Natural killer cell (primary cell): ENCODE measurements at regions not wholly inside any gene's neighbourhood (a gene's known extent, or its start where the extent isn't known, plus 50 kb on each side); places are given as distances from the start of the nearest gene placed in this dataset.

Source experiments
- ATAC-seq, 3 donors: fragments of 150-1000 bp in 2 of 3; fragments of 200-7000 bp in 1 of 3; cut with Tn5 transposase; 1 replicate in 1 of 3; 2 replicates in 2 of 3; pipeline ENCODE4 v1.10.0; 2021; ENCODE audit warnings: mild to moderate bottlenecking in 2 of 3, moderate library complexity in 2 of 3
- DNase-seq, 2 donors: peaks; one replicate each; pipeline versions ENCODE4 v3.0.0 to v3.0.0-alpha.2; 2013 to 2021; ENCODE audit warnings: mixed read lengths in 1 of 2
- H3K27ac ChIP-seq: one replicate; pipeline ENCODE4 v1.5.1; 2013; ENCODE audit warnings: mild to moderate bottlenecking, low read length
- H3K27me3 ChIP-seq: one replicate; pipeline ENCODE4 v1.6.1; 2013; ENCODE audit warnings: low read length; ENCODE audit not compliant: control insufficient read depth, insufficient read depth
- H3K36me3 ChIP-seq: one replicate; pipeline ENCODE4 v1.6.1; 2013; ENCODE audit warnings: low read length; ENCODE audit not compliant: control insufficient read depth, insufficient read depth
- H3K4me1 ChIP-seq: one replicate; pipeline ENCODE4 v1.6.1; 2013; ENCODE audit warnings: low read length; ENCODE audit not compliant: control insufficient read depth, insufficient read depth
- H3K4me3 ChIP-seq: one replicate; pipeline ENCODE4 v1.5.1; 2013; ENCODE audit warnings: low read length
- H3K9me3 ChIP-seq: one replicate; pipeline ENCODE4 v1.6.1; 2013; ENCODE audit warnings: low read length; ENCODE audit not compliant: control insufficient read depth, insufficient read depth
- H3K27ac Mint-ChIP-seq, 2 donors: one replicate each; pipeline ENCODE4 v1.8.0; 2022; ENCODE audit warnings: mild to moderate bottlenecking in 2 of 2, mixed read lengths in 2 of 2, moderate library complexity in 1 of 2
- H3K27me3 Mint-ChIP-seq, 2 donors: one replicate each; pipeline ENCODE4 v1.8.0; 2022; ENCODE audit warnings: low read depth in 2 of 2, mixed read lengths in 2 of 2
- H3K36me3 Mint-ChIP-seq: one replicate; pipeline ENCODE4 v1.8.0; 2022; ENCODE audit warnings: mixed read lengths
- H3K4me1 Mint-ChIP-seq, 2 donors: one replicate each; pipeline ENCODE4 v1.8.0; 2022; ENCODE audit warnings: mixed read lengths in 2 of 2
- H3K4me3 Mint-ChIP-seq: one replicate; pipeline ENCODE4 v1.8.0; 2022; ENCODE audit warnings: mild to moderate bottlenecking, moderate library complexity, mixed read lengths
- H3K9me3 Mint-ChIP-seq, 2 donors: one replicate each; pipeline ENCODE4 v1.8.0; 2022; ENCODE audit warnings: mixed read lengths in 2 of 2
- WGBS: methylation state at CpG from one replicate; pipeline ENCODE4 v1.1.7; 2013; ENCODE audit warnings: missing lambda C conversion rate; ENCODE audit not compliant: insufficient coverage; 5-methylcytosine and 5-hydroxymethylcytosine counted together
- intact Hi-C: fragments of 100-400 bp; cut with micrococcal nuclease; formaldehyde crosslinking; loops from one replicate; pipeline ENCODE4 v1.14.2; 2022
- TF ChIP-seq, protein P1 (sequence below): fragments of 200-600 bp; IDR thresholded peaks from one replicate; pipeline ENCODE4 v1.8.0; 2022; ENCODE audit warnings: antibody characterized with exemption

DNA sequence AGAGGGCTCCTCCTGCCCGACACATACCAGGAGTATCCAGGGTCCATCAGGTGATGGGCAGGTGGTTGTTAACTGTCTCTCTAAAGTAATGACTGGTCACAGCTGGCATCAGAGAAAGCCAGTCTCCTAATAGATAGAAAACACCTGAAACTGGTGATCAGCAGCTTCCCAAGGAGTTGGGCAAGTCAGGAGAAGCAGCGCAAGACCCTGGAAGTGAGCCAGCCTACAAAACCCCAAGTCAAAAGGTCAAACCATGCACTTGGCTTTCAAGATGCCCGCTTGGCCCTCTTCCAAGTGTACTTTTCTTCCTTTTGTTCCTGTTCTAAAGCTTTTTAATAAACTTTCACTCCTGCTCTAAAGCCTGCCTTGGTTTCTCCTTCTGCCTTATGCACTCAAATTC lies 815.2 kb downstream of the DCDC2C start:
- no peak overlapping the region for H3K4me3 ChIP-seq
- Mint-ChIP-seq H3K27me3 (no peaks in the 10 kb centered on the region), H3K27ac (no peak overlapping the region), H3K4me3 (no peak overlapping the region), H3K36me3 (no peaks in the 10 kb centered on the region), H3K9me3 (peaks cover 11 to 12% of the 10 kb centered on the region in 2 donors), H3K4me1 (no peaks in the 10 kb centered on the region)
- H3K36me3 ChIP-seq = no peaks in the 10 kb centered on the region
- peaks cover 15% of the 10 kb centered on the region for H3K9me3 ChIP-seq
- ATAC-seq (no peak), DNase-seq (no peak)
- no peaks in the 10 kb centered on the region for H3K27me3 ChIP-seq
- WGBS = 94% methylated on average over 3 of the region's 3 CpGs
- TF ChIP-seq, protein P1, sequence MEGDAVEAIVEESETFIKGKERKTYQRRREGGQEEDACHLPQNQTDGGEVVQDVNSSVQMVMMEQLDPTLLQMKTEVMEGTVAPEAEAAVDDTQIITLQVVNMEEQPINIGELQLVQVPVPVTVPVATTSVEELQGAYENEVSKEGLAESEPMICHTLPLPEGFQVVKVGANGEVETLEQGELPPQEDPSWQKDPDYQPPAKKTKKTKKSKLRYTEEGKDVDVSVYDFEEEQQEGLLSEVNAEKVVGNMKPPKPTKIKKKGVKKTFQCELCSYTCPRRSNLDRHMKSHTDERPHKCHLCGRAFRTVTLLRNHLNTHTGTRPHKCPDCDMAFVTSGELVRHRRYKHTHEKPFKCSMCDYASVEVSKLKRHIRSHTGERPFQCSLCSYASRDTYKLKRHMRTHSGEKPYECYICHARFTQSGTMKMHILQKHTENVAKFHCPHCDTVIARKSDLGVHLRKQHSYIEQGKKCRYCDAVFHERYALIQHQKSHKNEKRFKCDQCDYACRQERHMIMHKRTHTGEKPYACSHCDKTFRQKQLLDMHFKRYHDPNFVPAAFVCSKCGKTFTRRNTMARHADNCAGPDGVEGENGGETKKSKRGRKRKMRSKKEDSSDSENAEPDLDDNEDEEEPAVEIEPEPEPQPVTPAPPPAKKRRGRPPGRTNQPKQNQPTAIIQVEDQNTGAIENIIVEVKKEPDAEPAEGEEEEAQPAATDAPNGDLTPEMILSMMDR = no peak
- intact Hi-C loops = no loop called here
- H3K4me1 ChIP-seq = no peaks in the 10 kb centered on the region
- no peak overlapping the region for H3K27ac ChIP-seq

DNA sequence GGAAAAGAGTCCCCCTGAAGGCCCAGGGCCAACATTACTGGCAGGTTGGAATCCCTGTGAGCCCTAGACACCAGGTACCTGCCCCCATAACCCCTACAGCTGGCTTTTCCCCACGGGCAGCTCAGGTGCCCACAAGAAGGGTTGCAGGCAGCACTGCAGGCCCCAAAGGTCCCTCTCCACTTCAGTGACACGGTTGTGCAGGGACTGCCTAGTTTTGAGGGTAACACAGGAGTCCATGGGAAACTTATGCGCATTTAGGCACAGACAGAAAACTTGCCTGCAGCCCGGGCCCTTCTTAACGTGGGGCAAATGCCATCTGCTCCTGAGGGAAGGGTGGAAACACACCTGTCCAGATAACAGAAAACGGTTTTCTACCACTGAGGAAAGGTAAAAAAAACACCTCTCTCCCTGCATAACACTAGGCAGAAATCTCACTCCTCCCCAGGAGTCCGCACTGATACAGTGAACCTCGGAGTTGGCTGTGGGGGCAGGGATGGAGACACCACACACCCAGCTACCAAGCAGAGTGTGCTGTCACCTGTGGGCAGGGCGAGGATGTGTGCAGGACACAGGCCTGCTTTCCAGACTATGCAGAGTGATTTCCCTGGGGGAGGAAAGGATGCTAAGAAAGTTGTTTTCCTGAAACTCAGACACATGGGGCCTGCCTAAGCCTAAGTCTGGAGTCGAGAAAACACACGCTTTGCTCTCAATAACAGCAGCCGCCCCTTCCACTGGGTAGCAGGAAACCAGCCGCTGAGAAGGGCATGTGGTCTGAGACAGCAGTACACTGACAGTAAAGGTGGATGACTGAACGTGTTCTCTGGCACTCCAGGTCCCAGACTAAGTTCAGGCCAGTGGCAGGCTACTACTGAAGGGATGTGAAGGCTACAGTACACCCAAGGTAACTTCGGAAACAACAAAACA lies 819.4 kb downstream of the DCDC2C start:
- no peaks in the 10 kb centered on the region for H3K4me1 Mint-ChIP-seq
- TF ChIP-seq, protein P1 = no peak
- Histone ChIP-seq H3K9me3 (peaks cover 15% of the 10 kb centered on the region), H3K36me3 (no peaks in the 10 kb centered on the region), H3K4me3 (no peak overlapping the region), H3K27me3 (no peaks in the 10 kb centered on the region), H3K4me1 (no peaks in the 10 kb centered on the region), H3K27ac (no peak overlapping the region)
- no peak overlapping the region for H3K27ac Mint-ChIP-seq
- intact Hi-C loops = no loop called here
- no peak for ATAC-seq
- no peak for DNase-seq
- H3K9me3 Mint-ChIP-seq = peaks cover 15 to 18% of the 10 kb centered on the region in 2 donors
- H3K27me3 Mint-ChIP-seq = no peaks in the 10 kb centered on the region
- H3K4me3 Mint-ChIP-seq = no peak overlapping the region
- WGBS = 79% methylated on average over 14 of the region's 15 CpGs
- no peaks in the 10 kb centered on the region for H3K36me3 Mint-ChIP-seq

DNA sequence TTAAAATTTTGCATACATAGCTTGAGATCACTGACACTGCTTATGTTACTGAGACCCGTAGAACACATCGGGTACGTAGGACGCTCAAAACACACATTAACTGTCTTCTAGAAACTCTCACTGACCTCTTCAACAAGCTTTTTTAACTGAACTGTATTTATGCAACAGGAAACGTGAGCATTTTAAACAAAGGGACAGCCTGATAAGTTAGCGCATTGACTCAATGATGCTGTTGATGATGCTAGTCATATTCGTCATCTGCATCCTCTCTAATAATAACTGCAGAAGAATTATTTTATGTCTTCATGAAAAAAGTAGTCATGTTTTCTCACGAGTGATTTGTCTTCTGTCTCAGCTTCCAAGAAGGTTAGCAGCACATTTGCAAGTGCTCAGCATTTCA lies 824.0 kb downstream of the DCDC2C start:
- H3K4me3 Mint-ChIP-seq = no peak overlapping the region
- no peaks in the 10 kb centered on the region for H3K27me3 ChIP-seq
- no peaks in the 10 kb centered on the region for H3K27me3 Mint-ChIP-seq

More for the DNA sequence above, 824.0 kb downstream of the DCDC2C start:
- no peaks in the 10 kb centered on the region for H3K36me3 Mint-ChIP-seq
- H3K27ac ChIP-seq = no peak overlapping the region
- DNase-seq (no peak), ATAC-seq (no peak)
- no peaks in the 10 kb centered on the region for H3K4me1 Mint-ChIP-seq
- H3K4me1 ChIP-seq = no peaks in the 10 kb centered on the region
- H3K9me3 Mint-ChIP-seq = peaks cover 18 to 19% of the 10 kb centered on the region in 2 donors
- no peaks in the 10 kb centered on the region for H3K36me3 ChIP-seq
- no peak overlapping the region for H3K4me3 ChIP-seq
- intact Hi-C loops = no loop called here
- H3K27ac Mint-ChIP-seq = no peak overlapping the region
- 91% methylated on average over 8 of the region's 8 CpGs for WGBS
- TF ChIP-seq, protein P1 = no peak
- peaks cover 9% of the 10 kb centered on the region for H3K9me3 ChIP-seq
